ENCODE measurements at regions not wholly inside any gene's neighbourhood (a gene's known extent, or its start where the extent isn't known, plus 50 kb on each side); places are given as distances from the start of the nearest gene placed in this dataset.

GRCh38 chr22:22171357-22172218, 73.0 kb upstream of the VPREB1 start:
- H3K9me3 Mint-ChIP-seq = peaks cover 10% of the 10 kb centered on the region
- H3K4me1 Mint-ChIP-seq = peaks cover 8% of the 10 kb centered on the region
- no peak overlapping the region for H3K4me3 Mint-ChIP-seq
- H3K36me3 Mint-ChIP-seq (ENCODE audit: low read depth) = no peaks in the 10 kb centered on the region
- peaks cover 86% of the 10 kb centered on the region for H3K27me3 Mint-ChIP-seq (ENCODE audit: low read depth, poor library complexity)
- peak; percentile 50 for TF ChIP-seq CTCF (IDR thresholded peaks at IDR 0.05)
- H3K27ac Mint-ChIP-seq = no peak overlapping the region
- peak; percentile 36 for DNase-seq

- Mint-ChIP-seq H3K36me3 (ENCODE audit: low read depth) (no peaks in the 10 kb centered on the region), H3K27me3 (ENCODE audit: low read depth, poor library complexity) (peaks cover 86% of the 10 kb centered on the region), H3K4me3 (no peak overlapping the region), H3K27ac (no peak overlapping the region), H3K9me3 (peaks cover 10% of the 10 kb centered on the region), H3K4me1 (peaks cover 6% of the 10 kb centered on the region)
- no peak for TF ChIP-seq CTCF (IDR thresholded peaks at IDR 0.05)
- no peak for DNase-seq
Observed at GRCh38 chr22:22169923-22170322, 74.7 kb upstream of the VPREB1 start.

GRCh38 chr22:22168941-22169867, 75.4 kb upstream of the VPREB1 start:
- no peaks in the 10 kb centered on the region for H3K36me3 Mint-ChIP-seq (ENCODE audit: low read depth)
- no peak overlapping the region for H3K27ac Mint-ChIP-seq

GRCh38 chr22:22168190-22168940, 76.2 kb upstream of the VPREB1 start:
- peak overlapping the region; percentile 73 for H3K4me3 Mint-ChIP-seq
- H3K9me3 Mint-ChIP-seq = peaks cover 4% of the 10 kb centered on the region
- no peak for TF ChIP-seq CTCF (IDR thresholded peaks at IDR 0.05)
- DNase-seq = no peak
- H3K36me3 Mint-ChIP-seq (ENCODE audit: low read depth) = no peaks in the 10 kb centered on the region
- H3K4me1 Mint-ChIP-seq = peaks cover 6% of the 10 kb centered on the region
- H3K27me3 Mint-ChIP-seq (ENCODE audit: low read depth, poor library complexity) = peaks cover 89% of the 10 kb centered on the region
- H3K27ac Mint-ChIP-seq = no peak overlapping the region

More at GRCh38 chr22:22168941-22169867, 75.4 kb upstream of the VPREB1 start:
- DNase-seq = no peak
- peaks cover 7% of the 10 kb centered on the region for H3K9me3 Mint-ChIP-seq
- H3K4me3 Mint-ChIP-seq = no peak overlapping the region
- H3K27me3 Mint-ChIP-seq (ENCODE audit: low read depth, poor library complexity) = peaks cover 89% of the 10 kb centered on the region
- TF ChIP-seq CTCF (IDR thresholded peaks at IDR 0.05) = no peak
- H3K4me1 Mint-ChIP-seq = peaks cover 6% of the 10 kb centered on the region

- H3K27ac Mint-ChIP-seq = no peak overlapping the region
- peaks cover 91% of the 10 kb centered on the region for H3K27me3 Mint-ChIP-seq (ENCODE audit: low read depth, poor library complexity)
- DNase-seq = no peak
- no peak overlapping the region for H3K4me3 Mint-ChIP-seq
- H3K9me3 Mint-ChIP-seq = peaks cover 4% of the 10 kb centered on the region
- H3K4me1 Mint-ChIP-seq = peaks cover 6% of the 10 kb centered on the region
- TF ChIP-seq CTCF (IDR thresholded peaks at IDR 0.05) = no peak
- no peaks in the 10 kb centered on the region for H3K36me3 Mint-ChIP-seq (ENCODE audit: low read depth)
Observed at GRCh38 chr22:22167791-22168189, 76.8 kb upstream of the VPREB1 start.
